A549 (cell line): ENCODE measurements at regions not wholly inside any gene's neighbourhood (a gene's known extent, or its start where the extent isn't known, plus 50 kb on each side); places are given as distances from the start of the nearest gene placed in this dataset.

ENCODE experiments used
- CBX2 ChIP-seq: fragments of 200-600 bp; sonication (generic); IDR thresholded peaks from 2 replicates; pipeline ENCODE4 v1.6.1; 2016; ENCODE audit warnings: low read depth, mild to moderate bottlenecking, borderline replicate concordance
- CTCF ChIP-seq: fragments of >200 bp; sonication (Bioruptor Twin); formaldehyde crosslinking; IDR thresholded peaks from 3 replicates; pipeline ENCODE4 v1.5.1; 2016
- PBX3 ChIP-seq: IDR thresholded peaks from 2 replicates; pipeline ENCODE4 v1.6.1; 2012
- POLR2AphosphoS2 ChIP-seq: conservative IDR thresholded peaks from 2 replicates; pipeline ENCODE4 v1.6.1; 2012; ENCODE audit warnings: low read length, improper control_type of control experiment, inconsistent platforms
- RARB ChIP-seq: fragments of 250-450 bp; sonication (Bioruptor Pico); IDR thresholded peaks from 2 replicates; pipeline ENCODE4 v1.8.0; 2021; ENCODE audit warnings: mild to moderate bottlenecking, moderate library complexity
- REST ChIP-seq: fragments of 200-600 bp; sonication (generic); IDR thresholded peaks from 2 replicates; pipeline ENCODE4 v1.6.1; 2016; ENCODE audit warnings: antibody characterized with exemption, mild to moderate bottlenecking, moderate library complexity
- USF2 ChIP-seq: fragments of 450-650 bp; IDR thresholded peaks from 2 replicates; pipeline ENCODE4 v1.6.1; 2014; ENCODE audit warnings: antibody characterized with exemption

- TF ChIP-seq REST: no peak
- no peak for TF ChIP-seq CBX2
- TF ChIP-seq RARB (CRISPR knock-in tag): no peak
- TF ChIP-seq POLR2AphosphoS2: no peak
- TF ChIP-seq USF2: no peak
- TF ChIP-seq CTCF: no peak
- no peak for TF ChIP-seq PBX3
Measured at GRCh38 chr1:22326372-22326915, 125.2 kb upstream of the ZBTB40 start.
